ENCODE measurements at regions not wholly inside any gene's neighbourhood (a gene's known extent, or its start where the extent isn't known, plus 50 kb on each side); places are given as distances from the start of the nearest gene placed in this dataset.
A peak's percentile ranks its signal among the peaks of the same experiment; 100 is the strongest.
"Not testable (repeated sequence)": the region's sequence is repeated elsewhere in the genome, so short reads cannot be mapped to it uniquely, and the experiment has no call there.

GRCh38 chrX:27251369-27251768 is 211.8 kb downstream of the PPP4R3C start:
- POLR2A ChIA-PET = no interaction called here
- H3K4me1 Mint-ChIP-seq = no peaks in the 10 kb centered on the region
- no peaks in the 10 kb centered on the region for H3K36me3 Mint-ChIP-seq (ENCODE audit: low read depth)
- CTCF ChIA-PET = no interaction called here
- no peaks in the 10 kb centered on the region for H3K27me3 Mint-ChIP-seq
- H3K27ac Mint-ChIP-seq = no peak overlapping the region
- no peak for DNase-seq
- no peaks in the 10 kb centered on the region for H3K9me3 Mint-ChIP-seq
- H3K4me3 Mint-ChIP-seq = no peak overlapping the region

- H3K4me1 Mint-ChIP-seq = no peaks in the 10 kb centered on the region
- DNase-seq = no peak
- H3K27ac Mint-ChIP-seq = no peak overlapping the region
- CTCF ChIA-PET = no interaction called here
- H3K9me3 Mint-ChIP-seq = peaks cover 10% of the 10 kb centered on the region
- H3K27me3 Mint-ChIP-seq = no peaks in the 10 kb centered on the region
- POLR2A ChIA-PET = no interaction called here
- H3K4me3 Mint-ChIP-seq = no peak overlapping the region
- no peaks in the 10 kb centered on the region for H3K36me3 Mint-ChIP-seq (ENCODE audit: low read depth)
Observed at GRCh38 chrX:27242581-27242980, 220.6 kb downstream of the PPP4R3C start.

- POLR2A ChIA-PET = no interaction called here
- Mint-ChIP-seq H3K27me3 (no peaks in the 10 kb centered on the region), H3K9me3 (peaks cover 10% of the 10 kb centered on the region), H3K4me1 (no peaks in the 10 kb centered on the region), H3K4me3 (no peak overlapping the region), H3K36me3 (ENCODE audit: low read depth) (no peaks in the 10 kb centered on the region), H3K27ac (no peak overlapping the region)
- no peak for DNase-seq
- CTCF ChIA-PET = no interaction called here
Observed at GRCh38 chrX:27241981-27242380, 221.2 kb downstream of the PPP4R3C start.

- CTCF ChIA-PET; POLR2A ChIA-PET; H3K4me3 Mint-ChIP-seq; DNase-seq; H3K27ac Mint-ChIP-seq; H3K4me1 Mint-ChIP-seq; H3K27me3 Mint-ChIP-seq; H3K36me3 Mint-ChIP-seq (ENCODE audit: low read depth): not testable (repeated sequence)
- peaks cover 10% of the 10 kb centered on the region for H3K9me3 Mint-ChIP-seq
Observed at GRCh38 chrX:27240042-27240441, 223.1 kb downstream of the PPP4R3C start.

- CTCF ChIA-PET = no interaction called here
- Mint-ChIP-seq H3K4me1 (no peaks in the 10 kb centered on the region), H3K27me3 (no peaks in the 10 kb centered on the region), H3K9me3 (peaks cover 10% of the 10 kb centered on the region), H3K36me3 (ENCODE audit: low read depth) (no peaks in the 10 kb centered on the region), H3K27ac (no peak overlapping the region), H3K4me3 (no peak overlapping the region)
- POLR2A ChIA-PET = no interaction called here
- DNase-seq = no peak
Observed at GRCh38 chrX:27236681-27237080, 226.5 kb downstream of the PPP4R3C start.

- no peaks in the 10 kb centered on the region for H3K4me1 Mint-ChIP-seq
- no peak overlapping the region for H3K4me3 Mint-ChIP-seq
- H3K27ac Mint-ChIP-seq = no peak overlapping the region
- DNase-seq = no peak
- no peaks in the 10 kb centered on the region for H3K27me3 Mint-ChIP-seq
- no peaks in the 10 kb centered on the region for H3K36me3 Mint-ChIP-seq (ENCODE audit: low read depth)
- ChIA-PET CTCF (no interaction called here), POLR2A (no interaction called here)
- no peaks in the 10 kb centered on the region for H3K9me3 Mint-ChIP-seq
Observed at GRCh38 chrX:27229721-27230120, 233.4 kb downstream of the PPP4R3C start.

GRCh38 chrX:27222661-27223060 is 240.5 kb downstream of the PPP4R3C start:
- Mint-ChIP-seq H3K9me3 (no peaks in the 10 kb centered on the region), H3K27me3 (no peaks in the 10 kb centered on the region), H3K36me3 (ENCODE audit: low read depth) (no peaks in the 10 kb centered on the region), H3K4me3 (no peak overlapping the region), H3K4me1 (no peaks in the 10 kb centered on the region), H3K27ac (no peak overlapping the region)
- no peak for DNase-seq
- ChIA-PET CTCF (no interaction called here), POLR2A (no interaction called here)

- peak; percentile 20 for DNase-seq
- Mint-ChIP-seq H3K27ac (no peak overlapping the region), H3K36me3 (ENCODE audit: low read depth) (no peaks in the 10 kb centered on the region), H3K9me3 (no peaks in the 10 kb centered on the region), H3K4me3 (no peak overlapping the region), H3K27me3 (no peaks in the 10 kb centered on the region), H3K4me1 (no peaks in the 10 kb centered on the region)
- ChIA-PET CTCF (interaction anchor here (1.0 to 1.5 kb wide), 2 partner anchors 403 to 535 kb away, joined by 3 to 6 read pairs; no protein-coding TSS in a partner anchor), POLR2A (no interaction called here)
Observed at GRCh38 chrX:27186671-27187070, 276.5 kb downstream of the PPP4R3C start.

GRCh38 chrX:27163236-27163635 is 299.9 kb downstream of the PPP4R3C start:
- no peaks in the 10 kb centered on the region for H3K36me3 Mint-ChIP-seq (ENCODE audit: low read depth)
- ChIA-PET CTCF (no interaction called here), POLR2A (no interaction called here)
- no peaks in the 10 kb centered on the region for H3K27me3 Mint-ChIP-seq
- no peaks in the 10 kb centered on the region for H3K9me3 Mint-ChIP-seq
- no peaks in the 10 kb centered on the region for H3K4me1 Mint-ChIP-seq
- no peak overlapping the region for H3K4me3 Mint-ChIP-seq
- DNase-seq = no peak
- H3K27ac Mint-ChIP-seq = no peak overlapping the region

GRCh38 chrX:27162496-27162895 is 300.6 kb downstream of the PPP4R3C start:
- Mint-ChIP-seq H3K27ac (no peak overlapping the region), H3K9me3 (no peaks in the 10 kb centered on the region), H3K36me3 (ENCODE audit: low read depth) (no peaks in the 10 kb centered on the region), H3K4me1 (no peaks in the 10 kb centered on the region), H3K27me3 (no peaks in the 10 kb centered on the region), H3K4me3 (no peak overlapping the region)
- POLR2A ChIA-PET = no interaction called here
- CTCF ChIA-PET = no interaction called here
- no peak for DNase-seq

GRCh38 chrX:27156921-27157320 is 306.2 kb downstream of the PPP4R3C start:
- H3K4me3 Mint-ChIP-seq; H3K27ac Mint-ChIP-seq; H3K9me3 Mint-ChIP-seq; DNase-seq; H3K4me1 Mint-ChIP-seq; CTCF ChIA-PET; POLR2A ChIA-PET; H3K27me3 Mint-ChIP-seq; H3K36me3 Mint-ChIP-seq (ENCODE audit: low read depth): not testable (repeated sequence)

GRCh38 chrX:27136325-27136724 is 326.8 kb downstream of the PPP4R3C start:
- CTCF ChIA-PET = no interaction called here
- H3K27ac Mint-ChIP-seq = no peak overlapping the region

GRCh38 chrX:27132862-27133261 is 330.3 kb downstream of the PPP4R3C start:
- Mint-ChIP-seq H3K27ac (no peak overlapping the region), H3K4me3 (no peak overlapping the region), H3K27me3 (no peaks in the 10 kb centered on the region), H3K9me3 (no peaks in the 10 kb centered on the region), H3K36me3 (ENCODE audit: low read depth) (no peaks in the 10 kb centered on the region), H3K4me1 (no peaks in the 10 kb centered on the region)
- ChIA-PET POLR2A (no interaction called here), CTCF (no interaction called here)
- DNase-seq = no peak

More at GRCh38 chrX:27136325-27136724, 326.8 kb downstream of the PPP4R3C start:
- H3K4me1 Mint-ChIP-seq = no peaks in the 10 kb centered on the region
- POLR2A ChIA-PET = no interaction called here
- no peaks in the 10 kb centered on the region for H3K27me3 Mint-ChIP-seq
- no peak for DNase-seq
- H3K36me3 Mint-ChIP-seq (ENCODE audit: low read depth) = no peaks in the 10 kb centered on the region
- H3K9me3 Mint-ChIP-seq = no peaks in the 10 kb centered on the region
- no peak overlapping the region for H3K4me3 Mint-ChIP-seq

GRCh38 chrX:27087176-27087575 is 376.0 kb downstream of the PPP4R3C start:
- H3K4me1 Mint-ChIP-seq; POLR2A ChIA-PET; H3K27me3 Mint-ChIP-seq; H3K36me3 Mint-ChIP-seq (ENCODE audit: low read depth); H3K4me3 Mint-ChIP-seq; CTCF ChIA-PET; H3K9me3 Mint-ChIP-seq; DNase-seq; H3K27ac Mint-ChIP-seq: not testable (repeated sequence)

GRCh38 chrX:27086237-27086636 is 376.9 kb downstream of the PPP4R3C start:
- no peak overlapping the region for H3K4me3 Mint-ChIP-seq
- H3K36me3 Mint-ChIP-seq (ENCODE audit: low read depth) = no peaks in the 10 kb centered on the region
- H3K9me3 Mint-ChIP-seq = no peaks in the 10 kb centered on the region
- CTCF ChIA-PET = no interaction called here
- POLR2A ChIA-PET = no interaction called here
- H3K27ac Mint-ChIP-seq = no peak overlapping the region
- no peaks in the 10 kb centered on the region for H3K4me1 Mint-ChIP-seq
- no peak for DNase-seq
- no peaks in the 10 kb centered on the region for H3K27me3 Mint-ChIP-seq

Measured in activated CD4-positive, alpha-beta memory T cell treated with anti-CD3 and anti-CD28 coated beads, Interleukin-2, amount 10 ng/mL, durations not matched to agents 7 days and 5 days (primary cell).